ENCODE measurements at regions not wholly inside any gene's neighbourhood (a gene's known extent, or its start where the extent isn't known, plus 50 kb on each side); places are given as distances from the start of the nearest gene placed in this dataset.

GRCh38 chr1:208524376-208524775 is 280.2 kb upstream of the PLXNA2 start:
- in situ Hi-C loops (cut with MboI) = no loop called here
- H3K9ac ChIP-seq = no peak overlapping the region

GRCh38 chr1:208524925-208525324 is 280.7 kb upstream of the PLXNA2 start:
- H3K9ac ChIP-seq = no peak overlapping the region
- no peak overlapping the region for H2AFZ ChIP-seq
- no peaks in the 10 kb centered on the region for H3K79me2 ChIP-seq (ENCODE audit: insufficient read depth)
- H3K4me3 ChIP-seq = no peak overlapping the region
- H4K20me1 ChIP-seq (ENCODE audit: insufficient read depth) = no peaks in the 10 kb centered on the region
- TF ChIP-seq EZH2phosphoT487 (IDR thresholded peaks at IDR 0.05; ENCODE audit: insufficient read depth, low read depth) (no peak), EZH2 (IDR thresholded peaks at IDR 0.05; ENCODE audit: insufficient read depth, poor library complexity, severe bottlenecking) (no peak)
- in situ Hi-C loops (cut with MboI) = no loop called here
- H3K27me3 ChIP-seq (replicated peaks; ENCODE audit: insufficient read depth) = 0 out of 2 replicates have a peak, but pooled peaks cover 5% of the 10 kb centered on the region
- no peaks in the 10 kb centered on the region for H3F3A ChIP-seq (ENCODE audit: insufficient read depth)
- H3K4me2 ChIP-seq (ENCODE audit: unreplicated experiment) = no peak overlapping the region
- DNase-seq = no peak
- H3K27ac ChIP-seq = no peak overlapping the region
- WGBS, 2 experiments (ENCODE audit: low coverage in 1 of 2, low lambda C conversion rate in 2 of 2, missing lambda C conversion rate in 2 of 2) = 50 to 63% methylated on average over 5 of the region's 5 CpGs
- no peaks in the 10 kb centered on the region for H3K9me3 ChIP-seq (ENCODE audit: low read depth)
- H3K4me1 ChIP-seq (ENCODE audit: insufficient read depth) = no peaks in the 10 kb centered on the region
- no peaks in the 10 kb centered on the region for H3K36me3 ChIP-seq (ENCODE audit: low read depth)
- H3K9me2 ChIP-seq (ENCODE audit: insufficient read depth) = no peaks in the 10 kb centered on the region

More at GRCh38 chr1:208524376-208524775, 280.2 kb upstream of the PLXNA2 start:
- Histone ChIP-seq H3K27me3 (replicated peaks; ENCODE audit: insufficient read depth) (peaks cover 5% of the 10 kb centered on the region; the same call in 1 of the 2 replicates), H3K4me2 (ENCODE audit: unreplicated experiment) (no peak overlapping the region), H2AFZ (no peak overlapping the region), H4K20me1 (ENCODE audit: insufficient read depth) (no peaks in the 10 kb centered on the region), H3K9me2 (ENCODE audit: insufficient read depth) (no peaks in the 10 kb centered on the region), H3F3A (ENCODE audit: insufficient read depth) (no peaks in the 10 kb centered on the region), H3K4me1 (ENCODE audit: insufficient read depth) (no peaks in the 10 kb centered on the region), H3K79me2 (ENCODE audit: insufficient read depth) (no peaks in the 10 kb centered on the region), H3K4me3 (no peak overlapping the region), H3K9me3 (ENCODE audit: low read depth) (no peaks in the 10 kb centered on the region), H3K36me3 (ENCODE audit: low read depth) (no peaks in the 10 kb centered on the region), H3K27ac (no peak overlapping the region)
- no peak for DNase-seq
- TF ChIP-seq EZH2phosphoT487 (IDR thresholded peaks at IDR 0.05; ENCODE audit: insufficient read depth, low read depth) (no peak), EZH2 (IDR thresholded peaks at IDR 0.05; ENCODE audit: insufficient read depth, poor library complexity, severe bottlenecking) (no peak)
- 68 to 73% methylated on average over 4 of the region's 4 CpGs for whole genome bisulfite sequencing, 2 experiments (ENCODE audit: low coverage in 1 of 2, low lambda C conversion rate in 2 of 2, missing lambda C conversion rate in 2 of 2)

GRCh38 chr1:208525417-208525816 is 281.2 kb upstream of the PLXNA2 start:
- H3K79me2 ChIP-seq (ENCODE audit: insufficient read depth) = no peaks in the 10 kb centered on the region
- H3K27me3 ChIP-seq (replicated peaks; ENCODE audit: insufficient read depth) = 0 out of 2 replicates have a peak, but pooled peaks cover 5% of the 10 kb centered on the region
- no peak overlapping the region for H3K27ac ChIP-seq
- TF ChIP-seq EZH2 (IDR thresholded peaks at IDR 0.05; ENCODE audit: insufficient read depth, poor library complexity, severe bottlenecking) (no peak), EZH2phosphoT487 (IDR thresholded peaks at IDR 0.05; ENCODE audit: insufficient read depth, low read depth) (no peak)
- no peak overlapping the region for H3K9ac ChIP-seq
- WGBS, 2 experiments (ENCODE audit: low coverage in 1 of 2, low lambda C conversion rate in 2 of 2, missing lambda C conversion rate in 2 of 2) = 22 to 34% methylated on average over 2 to 3 of the region's 3 CpGs
- H3K9me3 ChIP-seq (ENCODE audit: low read depth) = no peaks in the 10 kb centered on the region
- DNase-seq = no peak
- H3K36me3 ChIP-seq (ENCODE audit: low read depth) = no peaks in the 10 kb centered on the region
- H3K4me3 ChIP-seq = no peak overlapping the region
- no peaks in the 10 kb centered on the region for H3K9me2 ChIP-seq (ENCODE audit: insufficient read depth)
- in situ Hi-C loops (cut with MboI) = no loop called here
- no peak overlapping the region for H3K4me2 ChIP-seq (ENCODE audit: unreplicated experiment)
- no peak overlapping the region for H2AFZ ChIP-seq
- no peaks in the 10 kb centered on the region for H3K4me1 ChIP-seq (ENCODE audit: insufficient read depth)
- no peaks in the 10 kb centered on the region for H4K20me1 ChIP-seq (ENCODE audit: insufficient read depth)
- no peaks in the 10 kb centered on the region for H3F3A ChIP-seq (ENCODE audit: insufficient read depth)

- in situ Hi-C loops (cut with MboI) = no loop called here
- no peak for DNase-seq
- H3F3A ChIP-seq (ENCODE audit: insufficient read depth) = no peaks in the 10 kb centered on the region
- TF ChIP-seq EZH2 (IDR thresholded peaks at IDR 0.05; ENCODE audit: insufficient read depth, poor library complexity, severe bottlenecking) = no peak
- H3K4me1 ChIP-seq (ENCODE audit: insufficient read depth) = no peaks in the 10 kb centered on the region
- no peaks in the 10 kb centered on the region for H3K79me2 ChIP-seq (ENCODE audit: insufficient read depth)
- no peaks in the 10 kb centered on the region for H3K9me2 ChIP-seq (ENCODE audit: insufficient read depth)
- H3K4me2 ChIP-seq (ENCODE audit: unreplicated experiment) = no peak overlapping the region
- H3K9ac ChIP-seq = no peak overlapping the region
- H3K27ac ChIP-seq = no peak overlapping the region
- no peak overlapping the region for H3K4me3 ChIP-seq
- WGBS, 2 experiments (ENCODE audit: low coverage in 1 of 2, low lambda C conversion rate in 2 of 2, missing lambda C conversion rate in 2 of 2) = 40 to 41% methylated on average over 2 of the region's 2 CpGs
- no peaks in the 10 kb centered on the region for H4K20me1 ChIP-seq (ENCODE audit: insufficient read depth)
- H3K27me3 ChIP-seq (replicated peaks; ENCODE audit: insufficient read depth) = 0 out of 2 replicates have a peak, but pooled peaks cover 5% of the 10 kb centered on the region
- H3K9me3 ChIP-seq (ENCODE audit: low read depth) = no peaks in the 10 kb centered on the region
- H3K36me3 ChIP-seq (ENCODE audit: low read depth) = no peaks in the 10 kb centered on the region
- no peak overlapping the region for H2AFZ ChIP-seq
Measured at GRCh38 chr1:208526613-208527125, 282.5 kb upstream of the PLXNA2 start.

- no peak overlapping the region for H3K9ac ChIP-seq
- no peaks in the 10 kb centered on the region for H3F3A ChIP-seq (ENCODE audit: insufficient read depth)
- no peaks in the 10 kb centered on the region for H3K79me2 ChIP-seq (ENCODE audit: insufficient read depth)
- no peak overlapping the region for H3K4me3 ChIP-seq
- DNase-seq = no peak
- no peak overlapping the region for H3K27ac ChIP-seq
- H3K4me2 ChIP-seq (ENCODE audit: unreplicated experiment) = no peak overlapping the region
- in situ Hi-C loops (cut with MboI) = no loop called here
- no peaks in the 10 kb centered on the region for H3K4me1 ChIP-seq (ENCODE audit: insufficient read depth)
- WGBS, 2 experiments (ENCODE audit: low coverage in 1 of 2, low lambda C conversion rate in 2 of 2, missing lambda C conversion rate in 2 of 2) = 53 to 62% methylated on average over 5 of the region's 5 CpGs
- H3K27me3 ChIP-seq (replicated peaks; ENCODE audit: insufficient read depth) = peaks cover 9% of the 10 kb centered on the region; the same call in 1 of the 2 replicates
- no peaks in the 10 kb centered on the region for H4K20me1 ChIP-seq (ENCODE audit: insufficient read depth)
- no peak overlapping the region for H2AFZ ChIP-seq
- TF ChIP-seq EZH2 (IDR thresholded peaks at IDR 0.05; ENCODE audit: insufficient read depth, poor library complexity, severe bottlenecking) = no peak
- no peak for TF ChIP-seq EZH2phosphoT487 (IDR thresholded peaks at IDR 0.05; ENCODE audit: insufficient read depth, low read depth)
- H3K9me2 ChIP-seq (ENCODE audit: insufficient read depth) = no peaks in the 10 kb centered on the region
- H3K36me3 ChIP-seq (ENCODE audit: low read depth) = no peaks in the 10 kb centered on the region
- no peaks in the 10 kb centered on the region for H3K9me3 ChIP-seq (ENCODE audit: low read depth)
Measured at GRCh38 chr1:208527156-208527555, 283.0 kb upstream of the PLXNA2 start.
